PC-9 (cell line): ENCODE measurements at regions not wholly inside any gene's neighbourhood (a gene's known extent, or its start where the extent isn't known, plus 50 kb on each side); places are given as distances from the start of the nearest gene placed in this dataset.

Experiments used
- BruUV-seq: library from RNA; stranded (reverse); fragments of 400-500 nt; replicated peaks from 2 replicates; lab custom pipeline; 2021; lab: Mats Ljungman, UMichigan
- CTCF ChIA-PET: fragments of 300-600 bp; sonication (Branson Sonifier 250); formaldehyde crosslinking; loops from one replicate; lab custom pipeline; 2022; ENCODE audit warnings: antibody characterized with exemption; lab: Charles Lee
- POLR2A ChIA-PET: fragments of 300-600 bp; sonication (Branson Sonifier 250); formaldehyde crosslinking; loops from one replicate; lab custom pipeline; 2022; ENCODE audit warnings: antibody characterized with exemption; ENCODE audit not compliant: unreplicated experiment; lab: Charles Lee
- DNase-seq, 2 experiments: peaks; one replicate each; pipeline versions ENCODE4 v3.0.0 to v3.0.0-alpha.2; 2015 to 2022; ENCODE audit warnings: mixed read lengths in 1 of 2
- H2AFZ ChIP-seq: fragments of 200-600 bp; sonication (generic); 2 replicates; pipeline ENCODE4 v1.8.1; 2017; ENCODE audit warnings: antibody characterized with exemption
- H3F3A ChIP-seq: fragments of 200-600 bp; sonication (generic); 2 replicates; pipeline ENCODE4 v1.8.1; 2017; ENCODE audit warnings: antibody characterized with exemption, mild to moderate bottlenecking, low read depth; ENCODE audit not compliant: insufficient read depth
- H3K27ac ChIP-seq: fragments of 200-600 bp; sonication (generic); 2 replicates; pipeline ENCODE4 v1.6.1; 2016; ENCODE audit warnings: mixed run types
- H3K27me3 ChIP-seq: fragments of 200-600 bp; sonication (generic); 2 replicates; pipeline ENCODE4 v1.6.1; 2016; ENCODE audit warnings: low read depth, mixed run types; ENCODE audit not compliant: insufficient read depth
- H3K36me3 ChIP-seq: fragments of 200-600 bp; sonication (generic); 2 replicates; pipeline ENCODE4 v1.6.1; 2016; ENCODE audit warnings: low read depth, mixed run types
- H3K4me1 ChIP-seq: fragments of 200-600 bp; sonication (generic); replicated peaks from 2 replicates; pipeline ENCODE4 v1.6.1; 2016; ENCODE audit warnings: mixed run types; ENCODE audit not compliant: insufficient read depth
- H3K4me2 ChIP-seq: fragments of 200-600 bp; sonication (generic); 2 replicates; pipeline ENCODE4 v1.6.1; 2017; ENCODE audit warnings: mixed run types
- H3K4me3 ChIP-seq: fragments of 200-600 bp; sonication (generic); 2 replicates; pipeline ENCODE4 v1.6.1; 2016; ENCODE audit warnings: mixed run types
- H3K79me2 ChIP-seq: fragments of 200-600 bp; sonication (generic); 2 replicates; pipeline ENCODE4 v1.6.1; 2017; ENCODE audit warnings: low read depth, mixed run types
- H3K9me2 ChIP-seq: fragments of 200-600 bp; sonication (generic); 2 replicates; pipeline ENCODE4 v1.8.1; 2017; ENCODE audit warnings: mild to moderate bottlenecking; ENCODE audit not compliant: insufficient read depth
- H3K9me3 ChIP-seq: fragments of 200-600 bp; sonication (generic); 2 replicates; pipeline ENCODE4 v1.8.1; 2016; ENCODE audit warnings: low read depth; ENCODE audit not compliant: insufficient read depth
- H4K20me1 ChIP-seq: fragments of 200-600 bp; sonication (generic); 2 replicates; pipeline ENCODE4 v1.8.1; 2017; ENCODE audit not compliant: insufficient read depth
- CTCF ChIP-seq: fragments of 200-600 bp; sonication (generic); conservative IDR thresholded peaks from 2 replicates; pipeline ENCODE4 v1.6.1; 2017; ENCODE audit warnings: mixed run types, antibody characterized with exemption, mild to moderate bottlenecking, moderate library complexity
- EZH2 ChIP-seq: fragments of 200-600 bp; sonication (generic); IDR thresholded peaks from 2 replicates; pipeline ENCODE4 v1.8.0; 2017; ENCODE audit warnings: antibody characterized with exemption, low read depth
- intact Hi-C: fragments of 100-400 bp; cut with micrococcal nuclease; formaldehyde crosslinking; loops from one replicate; pipeline ENCODE4 v1.10.0; 2022; ENCODE audit not compliant: unreplicated experiment

DNA sequence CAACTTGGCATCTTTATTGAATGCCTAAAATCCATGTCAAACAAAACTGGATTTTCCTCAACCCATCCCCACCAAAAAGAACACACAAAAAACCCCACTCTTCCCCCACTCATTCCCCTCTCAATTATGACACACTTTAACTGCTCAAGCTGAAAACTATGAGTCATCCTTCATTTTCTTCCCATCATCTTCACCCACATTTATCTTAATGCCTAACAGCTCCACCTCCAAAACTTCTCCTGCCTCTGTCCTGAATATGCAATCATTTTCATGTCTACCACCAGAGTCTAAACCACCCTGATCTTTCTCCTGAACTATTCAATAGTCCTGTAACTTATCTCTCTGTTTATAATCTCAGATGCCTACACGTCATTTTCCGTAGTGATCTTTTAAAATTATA, 239.7 kb downstream of the BCAT1 start:
- Histone ChIP-seq H3K27ac (no peak overlapping the region), H2AFZ (no peak overlapping the region), H3K4me2 (no peak overlapping the region), H4K20me1 (no peaks in the 10 kb centered on the region), H3K9me2 (no peaks in the 10 kb centered on the region), H3K27me3 (0 out of 2 replicates have a peak, but pooled peaks cover 9% of the 10 kb centered on the region), H3K79me2 (no peaks in the 10 kb centered on the region), H3K4me1 (no peaks in the 10 kb centered on the region), H3K36me3 (no peaks in the 10 kb centered on the region), H3F3A (no peaks in the 10 kb centered on the region), H3K4me3 (no peak overlapping the region), H3K9me3 (no peaks in the 10 kb centered on the region)
- CTCF ChIA-PET = no interaction called here
- BruUV-seq = no TSS peak
- intact Hi-C loops = no loop called here
- POLR2A ChIA-PET = no interaction called here
- DNase-seq = no peak
- TF ChIP-seq EZH2 (no peak), CTCF (no peak)

DNA sequence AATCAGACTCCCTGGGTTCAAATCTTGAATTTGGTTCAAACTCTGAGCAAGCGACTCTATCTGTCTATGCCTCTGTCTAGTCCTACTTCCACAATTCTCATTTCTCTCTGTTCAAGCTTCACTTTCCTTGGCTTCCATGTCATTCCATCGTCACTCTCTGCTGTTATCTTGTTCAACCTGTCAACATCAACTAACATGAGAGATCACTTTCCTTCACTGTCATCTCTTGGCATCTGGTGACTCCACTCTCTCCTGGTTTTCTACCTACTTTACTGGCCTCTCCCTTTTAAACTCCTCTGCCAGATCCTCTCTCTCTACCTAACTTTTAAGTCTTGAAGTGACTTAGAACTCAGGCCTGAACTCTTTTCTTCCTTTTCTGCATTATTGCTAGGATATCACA, 240.2 kb downstream of the BCAT1 start:
- BruUV-seq = no TSS peak

GRCh38 chr12:24708043-24708442, 240.9 kb downstream of the BCAT1 start:
- no peak overlapping the region for H2AFZ ChIP-seq
- intact Hi-C loops = no loop called here
- H3F3A ChIP-seq = no peaks in the 10 kb centered on the region
- H3K27ac ChIP-seq = no peak overlapping the region
- no peaks in the 10 kb centered on the region for H3K36me3 ChIP-seq
- H3K27me3 ChIP-seq = 0 out of 2 replicates have a peak, but pooled peaks cover 8% of the 10 kb centered on the region
- no peak for DNase-seq
- no peaks in the 10 kb centered on the region for H3K79me2 ChIP-seq
- no peaks in the 10 kb centered on the region for H4K20me1 ChIP-seq
- BruUV-seq = no TSS peak
- ChIA-PET POLR2A (interaction anchor here (0.6 kb wide), 1 partner anchor 147 kb away, joined by 9 read pairs; no protein-coding TSS in a partner anchor), CTCF (no interaction called here)
- no peak overlapping the region for H3K4me3 ChIP-seq
- no peaks in the 10 kb centered on the region for H3K4me1 ChIP-seq
- H3K9me3 ChIP-seq = no peaks in the 10 kb centered on the region
- TF ChIP-seq CTCF (no peak), EZH2 (no peak)
- H3K4me2 ChIP-seq = no peak overlapping the region
- no peaks in the 10 kb centered on the region for H3K9me2 ChIP-seq

More for the DNA sequence above, 240.2 kb downstream of the BCAT1 start:
- no peaks in the 10 kb centered on the region for H4K20me1 ChIP-seq
- H2AFZ ChIP-seq = no peak overlapping the region
- no peaks in the 10 kb centered on the region for H3K9me3 ChIP-seq
- no peaks in the 10 kb centered on the region for H3K4me1 ChIP-seq
- DNase-seq = no peak
- H3K79me2 ChIP-seq = no peaks in the 10 kb centered on the region
- intact Hi-C loops = no loop called here
- H3F3A ChIP-seq = no peaks in the 10 kb centered on the region
- H3K9me2 ChIP-seq = no peaks in the 10 kb centered on the region
- H3K36me3 ChIP-seq = no peaks in the 10 kb centered on the region
- H3K4me2 ChIP-seq = no peak overlapping the region
- H3K4me3 ChIP-seq = no peak overlapping the region
- H3K27ac ChIP-seq = no peak overlapping the region
- ChIA-PET POLR2A (no interaction called here), CTCF (no interaction called here)
- 0 out of 2 replicates have a peak, but pooled peaks cover 8% of the 10 kb centered on the region for H3K27me3 ChIP-seq
- TF ChIP-seq EZH2 (no peak), CTCF (no peak)
